CD4-positive, alpha-beta T cell treated with Interleukin-1 beta for 1 hour (primary cell): ENCODE measurements at regions not wholly inside any gene's neighbourhood (a gene's known extent, or its start where the extent isn't known, plus 50 kb on each side); places are given as distances from the start of the nearest gene placed in this dataset.
"Not testable (repeated sequence)": the region's sequence is repeated elsewhere in the genome, so short reads cannot be mapped to it uniquely, and the experiment has no call there.

ENCODE experiments used
- DNase-seq, 2 donors: peaks; one replicate each; pipeline ENCODE4 v3.0.0-alpha.2; 2020 to 2022

DNA sequence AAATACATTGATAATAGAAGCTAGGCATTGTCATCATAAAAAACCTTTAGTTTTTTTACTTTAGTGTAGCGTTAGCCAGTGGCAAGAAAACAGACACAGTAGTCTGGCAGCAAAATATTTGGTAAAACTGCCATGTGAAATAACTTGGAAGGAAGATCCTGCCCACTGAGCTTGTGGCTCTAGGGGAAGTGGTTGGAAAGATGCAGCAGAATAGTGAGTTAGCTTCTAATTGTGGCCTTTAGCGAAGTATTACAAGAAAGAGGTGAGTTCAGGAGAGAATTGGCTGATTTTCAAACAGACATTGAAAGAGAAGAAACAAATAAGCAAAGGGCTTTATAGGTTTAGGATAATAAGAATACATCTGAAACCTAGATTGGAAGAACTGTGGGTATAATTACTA, 1887.8 kb upstream of the CELF4 start:
- no peak for DNase-seq

DNA sequence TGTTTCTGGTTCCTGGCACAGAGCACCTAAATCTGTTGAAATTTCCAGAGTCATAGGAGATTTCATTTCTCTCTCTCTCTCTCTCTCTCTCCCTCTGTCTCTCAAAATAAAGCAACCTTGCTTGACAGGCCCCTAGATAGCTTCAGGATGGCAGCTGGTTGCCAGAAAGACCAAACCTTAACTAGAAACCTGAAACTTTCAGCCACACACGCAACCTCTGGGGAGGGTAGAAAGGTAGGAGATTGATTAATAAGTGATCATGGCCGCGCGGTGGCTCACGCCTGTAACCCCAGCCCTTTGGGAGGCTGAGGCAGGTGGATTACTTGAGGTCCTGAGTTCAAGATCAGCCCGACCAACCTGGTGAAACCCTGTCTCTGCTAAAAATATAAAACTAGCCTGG, 1885.4 kb upstream of the CELF4 start:
- no peak for DNase-seq

DNA sequence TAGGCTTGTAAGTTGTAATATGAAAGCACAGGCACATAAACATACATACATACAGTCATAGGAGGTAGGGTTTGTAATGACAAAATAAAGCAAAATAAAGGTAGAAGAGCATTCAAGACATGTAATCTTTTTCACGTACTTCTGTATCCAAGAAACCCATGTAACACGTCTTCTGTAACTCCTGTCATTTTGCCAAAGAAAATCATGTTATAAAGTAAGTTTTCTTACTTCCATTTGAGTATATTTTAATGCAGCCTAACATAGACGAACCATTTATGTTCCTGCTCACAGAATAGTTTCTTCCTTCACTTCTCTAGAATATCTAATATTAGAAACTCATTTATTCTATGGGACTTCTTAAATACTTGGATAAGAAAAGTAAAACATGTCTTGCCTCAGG, 1884.0 kb upstream of the CELF4 start:
- no peak for DNase-seq

DNA sequence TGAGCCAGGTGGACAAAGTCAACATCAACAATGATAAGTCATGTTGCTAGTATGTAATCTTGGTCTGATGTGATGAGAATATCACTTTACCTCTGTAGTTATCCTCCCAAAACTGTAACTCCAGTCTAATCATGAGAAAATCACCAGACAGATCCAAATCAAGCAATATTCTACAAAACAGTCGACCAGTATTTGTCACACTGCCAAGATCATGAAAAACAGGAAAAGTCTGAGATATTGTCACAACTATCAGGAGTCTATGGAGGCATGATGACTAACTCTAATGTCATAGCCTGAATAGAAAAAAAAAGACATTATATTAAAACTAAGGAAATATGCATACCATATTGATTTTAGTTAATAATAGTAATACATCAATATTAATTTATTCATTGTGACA, 1883.3 kb upstream of the CELF4 start:
- DNase-seq = no peak

DNA sequence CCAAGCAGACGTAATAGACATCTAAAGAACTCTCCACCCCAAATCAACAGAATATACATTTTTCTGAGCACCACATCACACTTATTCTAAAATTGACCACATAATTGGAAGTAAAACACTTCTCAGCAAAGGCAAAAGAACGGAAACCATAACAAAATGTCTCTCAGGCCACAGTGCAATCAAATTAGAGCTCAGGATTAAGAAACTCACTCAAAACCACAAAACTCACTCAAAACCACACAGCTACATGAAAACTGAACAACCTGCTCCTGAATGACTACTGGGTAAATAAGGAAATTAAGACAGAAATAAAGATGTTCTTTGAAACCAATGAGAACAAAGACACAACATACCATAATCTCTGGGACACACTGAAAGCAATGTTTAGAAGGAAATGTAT, 1879.4 kb upstream of the CELF4 start:
- not testable (repeated sequence) for DNase-seq

DNA sequence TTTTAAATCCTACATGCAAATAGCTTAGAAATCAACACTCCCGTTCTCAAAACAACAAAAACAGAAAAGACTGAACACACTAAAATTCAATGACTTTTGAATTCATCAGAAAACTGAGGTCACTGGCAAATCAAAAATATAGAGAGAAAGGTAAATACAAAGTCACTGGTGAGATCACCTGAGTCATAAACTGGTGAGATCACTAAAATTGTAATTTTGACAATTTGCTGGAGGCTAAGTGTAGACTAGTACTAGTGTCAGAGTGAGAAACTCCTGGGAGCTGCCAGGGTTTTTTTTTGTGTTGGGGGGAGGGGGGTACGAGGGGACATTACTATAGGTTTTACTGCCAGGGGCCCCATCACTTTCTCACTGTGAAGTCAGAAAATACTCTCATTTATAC, 1876.0 kb upstream of the CELF4 start:
- no peak for DNase-seq

GRCh38 chr18:39435996-39436395, 1870.4 kb upstream of the CELF4 start:
- DNase-seq = no peak

DNA sequence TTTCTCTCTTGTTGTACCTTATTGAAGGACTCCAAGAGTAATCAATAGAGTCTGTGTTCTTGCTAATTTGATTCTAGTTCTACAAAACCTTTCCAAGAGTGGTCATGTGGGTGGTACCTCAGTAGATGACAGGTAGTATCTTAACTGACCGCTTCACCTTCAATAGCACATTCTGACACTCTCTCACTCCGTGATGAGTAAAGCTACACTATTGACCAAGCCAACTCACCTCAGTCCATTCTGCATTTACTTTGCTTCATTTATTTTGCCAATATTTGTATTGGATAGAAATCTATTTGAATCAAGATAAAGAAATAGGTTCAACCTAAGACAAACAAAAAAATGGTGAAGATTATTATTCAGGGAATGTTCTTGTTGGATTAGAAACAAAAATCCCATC, 1869.6 kb upstream of the CELF4 start:
- DNase-seq = no peak

- no peak for DNase-seq
Observed at GRCh38 chr18:39434223-39434920, 1868.8 kb upstream of the CELF4 start.

DNA sequence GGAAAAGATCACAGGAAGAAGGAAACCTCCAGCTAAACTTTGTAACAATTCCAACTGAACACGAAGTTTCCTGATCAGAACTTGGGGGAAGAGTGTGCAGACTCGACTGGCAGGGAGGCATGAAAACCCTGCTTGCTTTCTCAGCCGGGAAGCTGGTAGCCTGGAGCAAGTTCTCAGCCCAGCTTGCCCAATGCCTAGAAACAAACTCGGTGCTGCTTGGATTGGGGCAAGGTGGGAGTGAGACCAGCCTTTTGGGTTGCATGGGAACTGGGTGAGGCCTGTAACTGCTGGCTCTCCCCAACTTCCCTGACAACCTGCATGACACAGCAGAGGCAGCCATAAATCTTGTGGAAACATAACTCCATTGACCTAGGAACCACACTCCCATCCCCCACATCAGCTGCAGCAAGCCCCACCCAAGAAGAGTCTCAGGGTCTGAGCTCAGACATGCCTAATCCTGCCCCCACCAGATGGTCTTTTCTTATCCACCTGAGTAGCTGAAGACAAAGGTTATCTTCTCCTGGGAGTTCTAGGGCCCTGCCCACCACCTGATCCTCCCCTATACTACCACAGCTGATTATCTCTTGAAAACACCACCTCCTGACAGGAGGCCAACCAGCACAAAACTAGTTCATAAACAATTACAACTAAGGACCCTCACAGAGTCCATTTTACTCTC, 1859.7 kb upstream of the CELF4 start:
- no peak for DNase-seq

GRCh38 chr18:39424261-39424660, 1858.7 kb upstream of the CELF4 start:
- DNase-seq = no peak

DNA sequence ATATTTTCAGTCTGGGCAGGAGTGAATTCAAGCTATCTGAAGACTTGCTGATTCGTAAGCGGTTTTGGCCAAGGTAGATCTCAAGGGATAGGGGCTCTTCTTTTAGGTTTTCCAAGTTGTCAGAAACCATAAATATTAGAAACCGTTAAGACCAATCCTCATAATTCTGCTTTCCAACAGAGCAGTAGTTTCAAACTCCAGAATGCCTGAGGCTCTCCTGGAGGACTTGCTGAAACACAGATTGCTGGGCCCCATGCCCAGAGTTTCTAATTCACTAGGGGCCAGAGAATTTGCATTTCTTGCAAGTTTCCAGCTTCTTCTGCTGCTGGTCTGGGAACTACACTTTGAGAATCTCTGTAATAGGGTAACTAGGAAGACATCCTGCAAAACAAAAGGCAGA, 1855.7 kb upstream of the CELF4 start:
- DNase-seq = no peak

- DNase-seq = no peak
Observed at GRCh38 chr18:39419315-39419714, 1853.7 kb upstream of the CELF4 start.

DNA sequence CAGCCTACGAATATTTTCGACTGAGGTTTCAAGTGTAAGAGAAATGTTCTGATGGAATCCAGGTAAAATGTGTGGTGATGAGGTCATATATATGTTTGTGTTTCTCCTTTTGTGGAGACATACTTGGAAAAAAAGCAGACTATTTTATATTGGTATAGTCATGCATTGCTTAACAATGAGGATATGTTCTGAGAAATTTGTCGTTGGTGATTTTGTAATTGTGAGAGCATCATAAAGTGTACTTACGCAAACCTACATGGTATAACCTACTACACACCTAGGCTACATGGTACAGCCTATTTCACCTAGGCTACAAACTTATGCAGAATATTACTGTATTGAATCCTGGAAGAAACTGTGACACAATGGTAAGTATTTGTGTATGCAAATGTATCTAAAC, 1849.9 kb upstream of the CELF4 start:
- no peak for DNase-seq

- DNase-seq = no peak
Observed at GRCh38 chr18:39414009-39414700, 1848.6 kb upstream of the CELF4 start.

DNA sequence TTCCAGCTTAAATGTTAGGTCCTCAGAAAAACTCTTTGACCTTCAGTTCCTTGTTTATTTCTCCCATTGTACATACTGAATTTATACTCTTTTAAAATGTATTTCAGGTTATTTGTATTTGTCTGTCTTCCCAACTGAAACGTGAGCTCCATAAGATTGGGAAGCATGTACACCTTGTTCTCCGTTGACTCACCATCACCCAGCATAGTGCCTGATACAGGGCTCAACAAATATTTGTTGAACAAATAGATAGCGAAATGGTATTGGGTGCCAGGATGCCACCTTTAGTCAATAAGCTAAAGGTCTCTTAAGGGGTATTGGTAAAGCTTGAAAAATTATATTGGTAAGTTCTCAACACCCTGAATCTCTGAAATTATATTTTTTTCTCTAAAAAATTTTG, 1841.3 kb upstream of the CELF4 start:
- DNase-seq = no peak

- DNase-seq = no peak
Observed at GRCh38 chr18:39403121-39403520, 1837.5 kb upstream of the CELF4 start.

- DNase-seq = no peak
Observed at GRCh38 chr18:39399662-39400061, 1834.1 kb upstream of the CELF4 start.

DNA sequence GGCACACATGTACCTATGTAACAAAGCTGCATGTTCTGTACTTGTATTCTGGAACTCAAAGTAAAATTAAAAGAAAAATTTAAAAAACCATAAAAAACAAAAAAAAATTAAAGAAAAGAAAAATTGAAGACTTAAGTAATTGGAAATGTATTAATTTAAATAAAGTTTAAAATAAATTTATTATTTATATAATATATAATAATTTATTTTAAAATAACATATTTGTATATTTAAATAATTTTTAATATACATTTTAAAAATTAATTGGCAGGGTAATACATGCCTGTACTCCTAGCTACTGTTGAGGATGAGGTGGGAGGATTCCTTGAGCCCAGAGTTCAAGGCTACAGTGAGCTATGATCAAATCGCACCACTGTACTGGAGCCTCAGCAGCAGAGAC, 1830.6 kb upstream of the CELF4 start:
- DNase-seq = no peak

DNA sequence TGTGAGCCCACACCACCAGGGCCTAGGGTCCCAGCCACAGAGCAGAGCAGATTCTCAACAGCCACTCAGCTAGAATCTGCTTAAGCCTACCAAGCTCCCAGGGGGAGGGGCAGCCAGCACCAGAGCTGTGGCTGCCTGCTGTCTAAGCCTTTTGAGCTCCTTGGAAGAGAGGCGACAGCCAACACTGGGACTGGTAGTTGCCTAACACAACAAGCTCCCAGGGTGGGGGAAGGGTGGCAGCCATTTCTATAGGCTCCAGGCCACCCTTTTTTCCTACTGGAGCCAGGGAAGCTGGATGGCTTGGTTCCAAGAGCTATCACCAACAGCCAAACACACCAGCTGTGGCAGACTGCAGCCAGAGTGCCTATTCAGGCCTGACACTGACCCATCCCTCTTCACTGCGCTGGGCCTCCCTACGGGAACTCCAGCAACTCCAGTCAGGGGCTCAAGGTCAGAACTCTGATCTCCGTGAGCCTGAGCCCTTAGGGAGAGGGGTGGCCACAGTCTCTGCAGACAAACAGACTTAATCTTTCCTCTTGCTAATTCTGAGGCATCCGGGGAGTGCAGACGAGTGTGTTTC, 1824.3 kb upstream of the CELF4 start:
- no peak for DNase-seq

- no peak for DNase-seq
Observed at GRCh38 chr18:39380866-39381265, 1815.3 kb upstream of the CELF4 start.

DNA sequence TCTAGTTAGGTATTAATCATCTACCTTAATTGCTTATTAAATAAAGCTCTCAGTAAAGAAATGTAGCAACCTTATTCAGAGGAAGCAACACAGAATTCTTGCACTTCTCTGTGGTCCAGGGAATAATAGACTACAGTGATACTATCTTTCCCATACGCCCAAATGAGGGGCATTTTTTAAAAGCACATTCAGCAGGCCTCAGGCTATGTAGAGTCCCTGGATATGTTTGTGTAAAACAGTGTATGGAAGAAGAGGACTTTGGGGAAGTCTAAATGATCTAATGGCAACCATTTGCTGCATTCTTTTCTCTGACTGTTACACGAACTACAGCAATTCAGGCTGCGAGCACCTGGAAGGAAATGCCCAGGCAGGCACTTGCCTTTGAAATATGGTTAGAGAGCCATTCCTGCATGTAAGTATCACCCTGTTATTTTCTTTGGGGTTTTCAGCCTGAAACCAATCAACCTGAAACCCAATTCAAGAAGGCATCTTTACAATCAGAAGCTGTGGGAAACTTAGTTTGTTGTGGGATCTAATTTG, 1814.7 kb upstream of the CELF4 start:
- no peak for DNase-seq

- DNase-seq = no peak
Observed at GRCh38 chr18:39375066-39375465, 1809.5 kb upstream of the CELF4 start.

DNA sequence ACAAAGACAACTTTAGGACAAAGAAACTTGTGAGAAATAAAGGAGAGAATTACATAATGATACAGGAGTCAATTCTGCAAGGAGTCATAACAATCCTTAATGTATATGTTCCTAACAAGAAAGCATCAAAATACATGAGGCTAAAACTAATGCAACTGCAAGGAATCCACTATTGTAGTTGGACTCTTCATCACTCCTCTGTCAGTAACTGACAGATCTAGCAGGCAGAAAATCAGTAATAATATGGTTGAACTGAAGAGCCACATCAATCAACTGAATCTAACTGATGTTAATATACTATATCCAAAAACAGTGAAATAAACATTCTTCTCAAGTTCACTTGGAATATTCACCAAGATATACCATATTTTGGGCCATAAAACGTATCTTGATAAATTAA, 1806.4 kb upstream of the CELF4 start:
- no peak for DNase-seq
